ENCODE measurements at regions not wholly inside any gene's neighbourhood (a gene's known extent, or its start where the extent isn't known, plus 50 kb on each side); places are given as distances from the start of the nearest gene placed in this dataset.

- DNase-seq (ENCODE audit: low read depth, low spot score) = no peak
- Mint-ChIP-seq H3K27me3 (ENCODE audit: low read depth) (peaks cover 3% of the 10 kb centered on the region), H3K9me3 (peaks cover 3% of the 10 kb centered on the region), H3K4me3 (no peak overlapping the region), H3K27ac (ENCODE audit: unreplicated experiment) (no peak overlapping the region), H3K36me3 (ENCODE audit: low read depth) (no peaks in the 10 kb centered on the region), H3K4me1 (no peaks in the 10 kb centered on the region)
- TF ChIP-seq CTCF (conservative IDR thresholded peaks at IDR 0.05) = no peak
Measured at GRCh38 chr2:18922276-18922675, 332.9 kb upstream of the NT5C1B start.

- no peaks in the 10 kb centered on the region for H3K4me1 Mint-ChIP-seq
- H3K4me3 Mint-ChIP-seq = no peak overlapping the region
- H3K27me3 Mint-ChIP-seq (ENCODE audit: low read depth) = peaks cover 5% of the 10 kb centered on the region
- no peak overlapping the region for H3K27ac Mint-ChIP-seq (ENCODE audit: unreplicated experiment)
- no peaks in the 10 kb centered on the region for H3K36me3 Mint-ChIP-seq (ENCODE audit: low read depth)
- no peak for TF ChIP-seq CTCF (conservative IDR thresholded peaks at IDR 0.05)
- DNase-seq (ENCODE audit: low read depth, low spot score) = no peak
- H3K9me3 Mint-ChIP-seq = no peaks in the 10 kb centered on the region
Measured at GRCh38 chr2:18918280-18918679, 328.9 kb upstream of the NT5C1B start.

GRCh38 chr2:18915227-18915626, 325.9 kb upstream of the NT5C1B start:
- peaks cover 5% of the 10 kb centered on the region for H3K27me3 Mint-ChIP-seq (ENCODE audit: low read depth)
- H3K4me3 Mint-ChIP-seq = no peak overlapping the region
- no peaks in the 10 kb centered on the region for H3K36me3 Mint-ChIP-seq (ENCODE audit: low read depth)
- H3K9me3 Mint-ChIP-seq = no peaks in the 10 kb centered on the region
- H3K27ac Mint-ChIP-seq (ENCODE audit: unreplicated experiment) = no peak overlapping the region
- DNase-seq (ENCODE audit: low read depth, low spot score) = no peak
- H3K4me1 Mint-ChIP-seq = no peaks in the 10 kb centered on the region
- no peak for TF ChIP-seq CTCF (conservative IDR thresholded peaks at IDR 0.05)

GRCh38 chr2:18913512-18913911, 324.1 kb upstream of the NT5C1B start:
- TF ChIP-seq CTCF (conservative IDR thresholded peaks at IDR 0.05) = no peak
- H3K27me3 Mint-ChIP-seq (ENCODE audit: low read depth) = peaks cover 5% of the 10 kb centered on the region
- no peaks in the 10 kb centered on the region for H3K9me3 Mint-ChIP-seq
- DNase-seq (ENCODE audit: low read depth, low spot score) = no peak
- H3K4me3 Mint-ChIP-seq = no peak overlapping the region
- no peak overlapping the region for H3K27ac Mint-ChIP-seq (ENCODE audit: unreplicated experiment)
- no peaks in the 10 kb centered on the region for H3K36me3 Mint-ChIP-seq (ENCODE audit: low read depth)
- H3K4me1 Mint-ChIP-seq = no peaks in the 10 kb centered on the region

- no peak for TF ChIP-seq CTCF (conservative IDR thresholded peaks at IDR 0.05)
- Mint-ChIP-seq H3K27ac (ENCODE audit: unreplicated experiment) (no peak overlapping the region), H3K4me1 (no peaks in the 10 kb centered on the region), H3K4me3 (no peak overlapping the region), H3K9me3 (no peaks in the 10 kb centered on the region), H3K27me3 (ENCODE audit: low read depth) (peaks cover 3% of the 10 kb centered on the region), H3K36me3 (ENCODE audit: low read depth) (no peaks in the 10 kb centered on the region)
- DNase-seq (ENCODE audit: low read depth, low spot score) = no peak
Measured at GRCh38 chr2:18912225-18912888, 323.0 kb upstream of the NT5C1B start.

Data from neural crest cell (in vitro differentiated cells).